T47D (cell line): ENCODE measurements at regions not wholly inside any gene's neighbourhood (a gene's known extent, or its start where the extent isn't known, plus 50 kb on each side); places are given as distances from the start of the nearest gene placed in this dataset.
"Not testable (repeated sequence)": the region's sequence is repeated elsewhere in the genome, so short reads cannot be mapped to it uniquely, and the experiment has no call there.

Experiments used
- DNase-seq, 2 experiments: peaks; one replicate each; pipeline versions ENCODE4 v3.0.0 to v3.0.0-alpha.2; 2011 to 2012; ENCODE audit warnings: low read depth in 1 of 2, low spot score in 1 of 2
- JUND ChIP-seq: IDR thresholded peaks from 2 replicates; pipeline ENCODE4 v1.6.1; 2012; ENCODE audit warnings: low read depth
- in situ Hi-C: cut with HindIII; loops from 2 replicates; pipeline ENCODE4 v1.10.0; 2016; ENCODE audit warnings: low sequenced_read_pairs, low pct_unique_long_range_greater_than_20kb

- no peak for TF ChIP-seq JUND
- in situ Hi-C loops: no loop called here
Observed at GRCh38 chr15:81783076-81783475, 262.7 kb downstream of the MEX3B start.

GRCh38 chr15:81781395-81781794 lies 264.4 kb downstream of the MEX3B start:
- DNase-seq: no peak
- TF ChIP-seq JUND: no peak
- in situ Hi-C loops: no loop called here

More at GRCh38 chr15:81783076-81783475, 262.7 kb downstream of the MEX3B start:
- DNase-seq: no peak

- DNase-seq: no peak
- in situ Hi-C loops: no loop called here
- no peak for TF ChIP-seq JUND
Observed at GRCh38 chr15:81780966-81781365, 264.9 kb downstream of the MEX3B start.

- in situ Hi-C loops: no loop called here
- no peak for DNase-seq
- no peak for TF ChIP-seq JUND
Observed at GRCh38 chr15:81779181-81779580, 266.6 kb downstream of the MEX3B start.

GRCh38 chr15:81777546-81777945 lies 268.3 kb downstream of the MEX3B start:
- no peak for TF ChIP-seq JUND
- in situ Hi-C loops: no loop called here
- DNase-seq: no peak

GRCh38 chr15:81776976-81777375 lies 268.8 kb downstream of the MEX3B start:
- DNase-seq: no peak
- in situ Hi-C loops: no loop called here
- TF ChIP-seq JUND: no peak

GRCh38 chr15:81775779-81776178 lies 270.0 kb downstream of the MEX3B start:
- DNase-seq, in situ Hi-C loops: not testable (repeated sequence)

GRCh38 chr15:81774309-81774708 lies 271.5 kb downstream of the MEX3B start:
- TF ChIP-seq JUND: no peak
- no peak for DNase-seq
- in situ Hi-C loops: no loop called here

- in situ Hi-C loops: no loop called here
- no peak for DNase-seq
- no peak for TF ChIP-seq JUND
Observed at GRCh38 chr15:81768773-81769172, 277.0 kb downstream of the MEX3B start.

GRCh38 chr15:81766829-81767475 lies 278.9 kb downstream of the MEX3B start:
- in situ Hi-C loops: no loop called here
- DNase-seq: no peak
- no peak for TF ChIP-seq JUND

GRCh38 chr15:81765816-81766215 lies 280.0 kb downstream of the MEX3B start:
- in situ Hi-C loops: no loop called here
- DNase-seq: no peak
- TF ChIP-seq JUND: no peak

GRCh38 chr15:81763304-81763703 lies 282.5 kb downstream of the MEX3B start:
- TF ChIP-seq JUND: no peak
- DNase-seq: no peak
- in situ Hi-C loops: no loop called here

- DNase-seq: no peak
- in situ Hi-C loops: no loop called here
- TF ChIP-seq JUND: no peak
Observed at GRCh38 chr15:81760686-81761085, 285.1 kb downstream of the MEX3B start.

GRCh38 chr15:81758818-81759284 lies 287.0 kb downstream of the MEX3B start:
- DNase-seq: no peak
- no peak for TF ChIP-seq JUND
- in situ Hi-C loops: no loop called here
